ENCODE measurements at regions not wholly inside any gene's neighbourhood (a gene's known extent, or its start where the extent isn't known, plus 50 kb on each side); places are given as distances from the start of the nearest gene placed in this dataset.

DNA sequence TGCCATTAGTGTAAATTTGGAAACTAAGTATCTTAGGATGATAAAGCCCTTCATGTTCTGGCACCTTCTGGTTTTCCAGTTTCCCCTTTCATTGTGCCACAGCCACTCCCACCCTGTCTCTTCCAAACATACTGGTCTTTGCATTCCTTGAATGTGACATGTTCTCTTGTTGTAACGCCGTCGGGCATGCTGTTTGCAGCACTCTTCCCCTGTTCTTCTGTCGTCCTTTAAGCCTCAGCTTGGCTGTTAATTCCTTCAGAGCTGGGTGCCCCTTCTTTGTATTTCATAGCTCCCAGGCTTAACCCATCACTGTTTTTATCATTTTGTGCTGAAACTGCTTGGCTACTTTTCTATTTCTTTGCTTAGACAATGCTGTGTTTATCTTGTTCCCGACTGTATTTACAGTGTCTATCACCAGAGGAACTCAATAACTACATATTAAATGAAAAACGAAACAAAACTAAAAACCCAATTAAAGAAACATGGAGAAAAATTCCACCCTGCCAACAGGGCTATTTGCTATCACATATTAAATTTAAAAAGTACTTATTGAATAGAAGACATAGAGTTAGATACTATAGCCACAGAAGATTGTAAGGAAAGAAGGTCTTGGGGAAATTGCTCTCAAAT is 95.4 kb upstream of the KCNAB1 start:
- DNase-seq, result no peak
- intact Hi-C loops (cut with DNase I; ENCODE audit: low total_unique reads) (no loop called here), in situ Hi-C loops (cut with MboI; ENCODE audit: low pct_ligation_motif_present in 1 of 4, low pct_unique_long_range_greater_than_20kb in 1 of 4, low sequenced_read_pairs in 3 of 4) (no loop called here)
- Histone ChIP-seq H3K4me3 (no peak overlapping the region), H3K27ac (no peak overlapping the region), H3K27me3 (no peaks in the 10 kb centered on the region), H3K9me3 (no peaks in the 10 kb centered on the region), H3K36me3 (no peaks in the 10 kb centered on the region), H3K4me1 (no peaks in the 10 kb centered on the region)
- TF ChIP-seq POLR2AphosphoS5 (IDR thresholded peaks at IDR 0.05) (no peak), POLR2A (IDR thresholded peaks at IDR 0.05) (no peak), EP300 (IDR thresholded peaks at IDR 0.05; ENCODE audit: low read depth) (no peak)
- TF ChIP-seq, protein P1, sequence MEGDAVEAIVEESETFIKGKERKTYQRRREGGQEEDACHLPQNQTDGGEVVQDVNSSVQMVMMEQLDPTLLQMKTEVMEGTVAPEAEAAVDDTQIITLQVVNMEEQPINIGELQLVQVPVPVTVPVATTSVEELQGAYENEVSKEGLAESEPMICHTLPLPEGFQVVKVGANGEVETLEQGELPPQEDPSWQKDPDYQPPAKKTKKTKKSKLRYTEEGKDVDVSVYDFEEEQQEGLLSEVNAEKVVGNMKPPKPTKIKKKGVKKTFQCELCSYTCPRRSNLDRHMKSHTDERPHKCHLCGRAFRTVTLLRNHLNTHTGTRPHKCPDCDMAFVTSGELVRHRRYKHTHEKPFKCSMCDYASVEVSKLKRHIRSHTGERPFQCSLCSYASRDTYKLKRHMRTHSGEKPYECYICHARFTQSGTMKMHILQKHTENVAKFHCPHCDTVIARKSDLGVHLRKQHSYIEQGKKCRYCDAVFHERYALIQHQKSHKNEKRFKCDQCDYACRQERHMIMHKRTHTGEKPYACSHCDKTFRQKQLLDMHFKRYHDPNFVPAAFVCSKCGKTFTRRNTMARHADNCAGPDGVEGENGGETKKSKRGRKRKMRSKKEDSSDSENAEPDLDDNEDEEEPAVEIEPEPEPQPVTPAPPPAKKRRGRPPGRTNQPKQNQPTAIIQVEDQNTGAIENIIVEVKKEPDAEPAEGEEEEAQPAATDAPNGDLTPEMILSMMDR (IDR thresholded peaks at IDR 0.05), result no peak
- 24 to 33% methylated on average over 6 of the region's 6 CpGs for WGBS, 2 donors (ENCODE audit: low coverage in 1 of 2)

DNA sequence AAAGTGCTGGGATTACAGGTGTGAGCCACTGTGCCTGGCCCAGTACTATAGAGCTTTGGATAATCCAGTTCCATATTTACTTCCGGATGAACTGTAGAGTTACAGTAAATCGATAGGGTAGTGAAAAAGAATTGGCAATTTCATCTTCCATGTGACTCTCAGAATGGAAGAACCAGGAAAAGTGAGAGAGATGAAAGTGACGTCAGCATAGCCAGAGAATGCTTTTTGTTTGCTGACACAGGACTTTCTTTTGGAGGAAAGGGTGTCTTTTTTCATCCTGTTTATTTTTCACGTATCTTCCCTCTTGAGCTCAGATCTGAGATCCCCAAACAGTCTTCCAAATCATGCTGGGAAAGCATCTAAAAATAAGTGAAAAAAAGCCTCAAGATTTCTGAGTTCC is 91.2 kb upstream of the KCNAB1 start:
- H3K36me3 ChIP-seq, result no peaks in the 10 kb centered on the region
- no peaks in the 10 kb centered on the region for H3K27me3 ChIP-seq
- no peaks in the 10 kb centered on the region for H3K9me3 ChIP-seq
- intact Hi-C loops (cut with DNase I; ENCODE audit: low total_unique reads), result no loop called here
- no peaks in the 10 kb centered on the region for H3K4me1 ChIP-seq
- in situ Hi-C loops (cut with MboI; ENCODE audit: low pct_ligation_motif_present in 1 of 4, low pct_unique_long_range_greater_than_20kb in 1 of 4, low sequenced_read_pairs in 3 of 4), result no loop called here
- TF ChIP-seq POLR2AphosphoS5 (IDR thresholded peaks at IDR 0.05), result no peak
- TF ChIP-seq EP300 (IDR thresholded peaks at IDR 0.05; ENCODE audit: low read depth), result no peak
- TF ChIP-seq, protein P1 (IDR thresholded peaks at IDR 0.05), result no peak
- no peak overlapping the region for H3K27ac ChIP-seq
- WGBS, 2 donors (ENCODE audit: low coverage in 1 of 2), result 58 to 78% methylated on average over 3 to 4 of the region's 4 CpGs
- H3K4me3 ChIP-seq, result no peak overlapping the region
- no peak for DNase-seq

DNA sequence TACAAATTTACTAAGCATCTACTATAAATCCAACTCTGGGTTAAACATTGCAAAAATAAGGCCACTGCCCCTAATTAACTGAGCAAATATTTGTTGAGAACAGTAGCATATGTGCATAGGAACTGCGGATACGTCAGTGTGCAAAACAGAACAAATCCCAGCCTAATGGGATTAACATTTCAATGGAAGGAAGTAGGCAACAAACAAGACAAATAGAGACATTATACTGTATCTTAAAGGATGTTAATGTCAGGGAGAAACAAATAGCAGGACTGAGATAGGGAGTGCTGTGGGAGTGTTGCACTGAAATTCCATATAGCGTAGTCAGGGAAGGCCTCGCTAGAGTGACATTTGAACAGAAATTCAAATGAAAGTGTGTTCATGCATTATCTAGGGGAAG is 89.7 kb upstream of the KCNAB1 start:
- TF ChIP-seq, protein P1 (IDR thresholded peaks at IDR 0.05), result no peak
- H3K27me3 ChIP-seq, result no peaks in the 10 kb centered on the region
- DNase-seq, result no peak
- H3K36me3 ChIP-seq, result no peaks in the 10 kb centered on the region
- no peaks in the 10 kb centered on the region for H3K4me1 ChIP-seq
- no peak overlapping the region for H3K27ac ChIP-seq
- 80 to 88% methylated on average over 4 of the region's 4 CpGs for WGBS, 2 donors (ENCODE audit: low coverage in 1 of 2)
- in situ Hi-C loops (cut with MboI; ENCODE audit: low pct_ligation_motif_present in 1 of 4, low pct_unique_long_range_greater_than_20kb in 1 of 4, low sequenced_read_pairs in 3 of 4), result no loop called here
- no peaks in the 10 kb centered on the region for H3K9me3 ChIP-seq
- no peak overlapping the region for H3K4me3 ChIP-seq
- intact Hi-C loops (cut with DNase I; ENCODE audit: low total_unique reads), result no loop called here

DNA sequence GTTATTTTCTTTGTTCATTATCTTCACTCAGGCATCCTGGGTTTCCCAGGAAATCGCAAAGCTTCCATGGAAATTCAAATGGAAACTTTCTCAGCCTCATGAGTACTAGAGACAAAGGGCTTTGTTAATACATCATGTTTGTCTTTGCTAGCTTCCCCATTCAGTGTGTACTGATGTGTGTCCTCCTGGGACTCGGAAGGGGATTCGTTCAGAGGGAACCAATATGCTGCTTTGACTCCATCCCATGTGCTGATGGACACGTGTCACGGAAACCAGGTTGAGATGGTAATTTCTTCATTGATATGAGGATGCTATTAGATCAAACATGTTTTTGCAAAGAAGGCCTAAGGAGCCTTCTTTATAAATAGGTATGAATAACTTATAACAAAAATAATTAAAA is 87.0 kb upstream of the KCNAB1 start:
- intact Hi-C loops (cut with DNase I; ENCODE audit: low total_unique reads) (no loop called here), in situ Hi-C loops (cut with MboI; ENCODE audit: low pct_ligation_motif_present in 1 of 4, low pct_unique_long_range_greater_than_20kb in 1 of 4, low sequenced_read_pairs in 3 of 4) (no loop called here)
- Histone ChIP-seq H3K4me1 (no peaks in the 10 kb centered on the region), H3K27ac (no peak overlapping the region), H3K4me3 (no peak overlapping the region), H3K36me3 (no peaks in the 10 kb centered on the region), H3K27me3 (no peaks in the 10 kb centered on the region), H3K9me3 (no peaks in the 10 kb centered on the region)
- DNase-seq, result no peak
- WGBS, 2 donors (ENCODE audit: low coverage in 1 of 2), result 80 to 93% methylated on average over 1 to 5 of the region's 5 CpGs
- TF ChIP-seq, protein P1 (IDR thresholded peaks at IDR 0.05), result no peak
- no peak for TF ChIP-seq EP300 (IDR thresholded peaks at IDR 0.05; ENCODE audit: low read depth)
- TF ChIP-seq POLR2A (IDR thresholded peaks at IDR 0.05), result no peak
- no peak for TF ChIP-seq POLR2AphosphoS5 (IDR thresholded peaks at IDR 0.05)

Measured in transverse colon (tissue), 4 donors.